IPS-18a (cell line): ENCODE measurements at regions not wholly inside any gene's neighbourhood (a gene's known extent, or its start where the extent isn't known, plus 50 kb on each side); places are given as distances from the start of the nearest gene placed in this dataset.

Source experiments
- H3K27ac ChIP-seq: one replicate; pipeline ENCODE4 v1.5.1; 2013; ENCODE audit warnings: low read length
- H3K27me3 ChIP-seq: one replicate; pipeline ENCODE4 v1.6.1; 2013; ENCODE audit warnings: mild to moderate bottlenecking, low read length; ENCODE audit not compliant: control insufficient read depth, insufficient read depth
- H3K36me3 ChIP-seq: one replicate; pipeline ENCODE4 v1.6.1; 2013; ENCODE audit warnings: low read depth, low read length; ENCODE audit not compliant: control insufficient read depth
- H3K4me1 ChIP-seq: one replicate; pipeline ENCODE4 v1.6.1; 2013; ENCODE audit warnings: low read depth, low read length; ENCODE audit not compliant: control insufficient read depth
- H3K4me3 ChIP-seq: one replicate; pipeline ENCODE4 v1.5.1; 2013; ENCODE audit warnings: low read length
- H3K9ac ChIP-seq: one replicate; pipeline ENCODE4 v1.6.1; 2013; ENCODE audit warnings: mild to moderate bottlenecking, low read length, moderate library complexity
- H3K9me3 ChIP-seq: one replicate; pipeline ENCODE4 v1.6.1; 2013; ENCODE audit warnings: low read depth, low read length; ENCODE audit not compliant: control insufficient read depth

DNA sequence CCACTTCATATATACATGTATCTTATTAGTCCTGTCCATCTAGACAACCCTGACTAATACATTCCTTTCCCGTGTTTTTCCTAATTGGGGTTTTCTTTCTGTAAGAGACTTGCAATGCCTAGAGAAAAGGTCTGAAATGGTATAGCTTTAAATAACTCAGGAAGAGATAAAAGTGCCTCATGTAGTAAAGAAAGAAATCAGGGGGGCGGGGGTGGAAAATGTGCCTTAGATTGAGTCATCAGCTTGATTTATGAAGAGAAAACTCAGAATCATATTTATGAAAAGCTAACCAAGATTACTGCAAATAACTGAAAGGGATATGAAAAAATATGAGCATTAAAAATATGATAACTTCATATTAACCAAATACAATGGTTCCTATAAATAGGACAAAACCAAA lies 345.8 kb upstream of the CHRM3 start:
- Histone ChIP-seq H3K36me3 (no peaks in the 10 kb centered on the region), H3K4me3 (no peak overlapping the region), H3K27ac (no peak overlapping the region), H3K9me3 (no peaks in the 10 kb centered on the region), H3K9ac (no peak overlapping the region), H3K4me1 (no peaks in the 10 kb centered on the region), H3K27me3 (no peaks in the 10 kb centered on the region)

DNA sequence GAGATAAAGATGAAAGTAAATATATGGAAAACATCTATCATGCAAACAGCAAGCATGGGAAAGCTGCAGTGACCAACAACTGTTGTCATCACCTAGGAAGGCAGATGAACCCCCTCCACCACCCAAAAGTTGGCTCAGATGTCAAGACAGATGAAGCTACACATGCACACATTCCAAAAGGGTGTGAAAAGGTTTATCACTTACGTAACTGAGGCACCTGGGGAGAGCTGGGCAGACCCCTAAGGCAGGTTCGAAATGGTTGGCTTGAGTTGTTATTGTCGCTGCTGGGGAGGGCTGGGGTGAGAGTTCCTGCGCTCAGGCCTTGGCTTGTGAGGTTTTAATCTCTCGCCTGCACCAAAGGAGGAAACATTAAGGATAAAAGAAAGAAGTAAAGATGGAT lies 355.1 kb upstream of the CHRM3 start:
- Histone ChIP-seq H3K9ac (no peak overlapping the region), H3K36me3 (no peaks in the 10 kb centered on the region), H3K4me1 (no peaks in the 10 kb centered on the region), H3K27me3 (no peaks in the 10 kb centered on the region), H3K27ac (no peak overlapping the region), H3K4me3 (no peak overlapping the region), H3K9me3 (no peaks in the 10 kb centered on the region)

DNA sequence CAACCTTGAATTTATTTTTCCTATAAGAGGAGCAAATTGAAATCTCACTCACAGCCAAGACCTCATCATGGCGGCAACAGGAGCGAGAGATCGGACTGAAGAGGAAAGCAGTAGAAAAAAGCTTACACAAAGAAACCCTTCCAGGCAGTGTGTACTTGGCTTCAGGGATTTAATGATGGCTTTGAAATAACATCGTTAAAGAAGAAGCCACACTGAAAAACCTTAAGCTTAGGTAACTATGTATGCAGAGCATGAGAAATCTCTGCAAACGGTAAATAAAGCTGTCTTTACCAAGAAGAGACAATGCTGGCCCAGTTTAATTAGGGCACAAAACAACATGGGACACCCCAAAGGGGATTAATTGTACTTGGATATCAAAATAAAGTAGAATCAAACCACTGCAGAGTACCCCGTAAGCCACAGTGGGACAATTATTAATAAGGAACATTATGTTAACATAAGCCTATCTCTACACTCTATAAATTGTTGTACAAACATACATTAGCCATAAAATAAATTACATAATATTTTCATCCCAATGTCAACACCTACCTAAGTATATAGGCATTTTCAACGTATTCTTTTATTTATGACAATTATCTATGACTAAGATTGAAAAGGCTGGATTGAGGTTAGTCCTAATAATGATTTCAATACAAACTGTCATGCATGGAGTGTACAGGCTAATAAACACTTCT lies 360.2 kb upstream of the CHRM3 start:
- Histone ChIP-seq H3K27ac (no peak overlapping the region), H3K27me3 (no peaks in the 10 kb centered on the region), H3K4me1 (no peaks in the 10 kb centered on the region), H3K36me3 (no peaks in the 10 kb centered on the region), H3K9ac (no peak overlapping the region), H3K4me3 (no peak overlapping the region), H3K9me3 (no peaks in the 10 kb centered on the region)

DNA sequence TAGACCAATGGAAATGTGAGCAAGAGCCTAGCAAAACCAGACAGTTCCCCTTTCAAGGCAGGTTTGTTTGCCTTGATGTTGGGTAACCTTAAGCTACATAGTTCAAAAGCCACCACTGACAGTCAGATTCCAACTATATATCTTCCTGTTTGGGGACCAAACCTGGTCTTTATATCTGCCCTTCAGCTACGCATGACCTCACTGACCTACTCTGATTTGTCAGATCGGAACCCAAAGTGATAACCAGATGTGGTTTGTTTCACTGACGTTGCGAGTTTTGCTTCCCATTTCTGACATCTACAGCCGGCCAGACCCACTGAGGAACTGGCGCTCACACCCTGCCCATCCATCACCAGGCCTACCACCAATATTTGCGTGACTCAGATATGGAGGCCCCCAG lies 361.1 kb upstream of the CHRM3 start:
- H3K4me3 ChIP-seq = no peak overlapping the region
- no peak overlapping the region for H3K9ac ChIP-seq
- no peaks in the 10 kb centered on the region for H3K27me3 ChIP-seq
- H3K4me1 ChIP-seq = no peaks in the 10 kb centered on the region
- no peaks in the 10 kb centered on the region for H3K36me3 ChIP-seq
- H3K9me3 ChIP-seq = no peaks in the 10 kb centered on the region
- no peak overlapping the region for H3K27ac ChIP-seq

DNA sequence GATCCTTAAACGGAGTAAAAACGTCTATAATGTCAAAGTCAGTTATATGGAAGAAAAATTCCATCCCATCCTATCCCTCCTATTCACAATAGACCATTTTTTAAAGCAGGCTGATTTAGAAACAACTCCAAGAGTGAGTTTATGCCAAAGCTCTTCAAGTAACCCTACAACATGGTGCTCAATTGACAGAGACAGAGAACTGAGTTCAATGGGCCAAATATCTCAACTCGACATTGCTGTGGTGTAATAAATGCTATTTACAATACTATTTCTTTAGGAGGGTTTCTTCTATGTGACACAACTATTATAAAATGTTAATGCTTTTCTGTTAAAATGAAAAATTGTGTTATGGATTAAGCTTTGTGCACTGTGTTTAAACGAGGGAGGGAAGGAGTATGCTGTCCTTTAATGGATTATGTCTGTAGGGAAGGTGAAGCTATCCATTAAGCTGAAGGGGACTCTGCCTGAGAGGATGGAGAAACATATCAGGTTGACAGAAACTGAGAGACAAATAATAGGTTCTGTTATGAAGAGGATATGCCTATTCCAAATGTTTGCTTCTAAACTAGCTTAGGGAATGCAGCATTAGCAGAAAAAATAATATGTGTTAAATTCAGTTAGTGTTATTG lies 362.5 kb upstream of the CHRM3 start:
- no peak overlapping the region for H3K4me3 ChIP-seq
- H3K27me3 ChIP-seq = no peaks in the 10 kb centered on the region
- no peak overlapping the region for H3K9ac ChIP-seq
- no peaks in the 10 kb centered on the region for H3K36me3 ChIP-seq
- H3K27ac ChIP-seq = no peak overlapping the region
- no peaks in the 10 kb centered on the region for H3K9me3 ChIP-seq
- H3K4me1 ChIP-seq = no peaks in the 10 kb centered on the region

DNA sequence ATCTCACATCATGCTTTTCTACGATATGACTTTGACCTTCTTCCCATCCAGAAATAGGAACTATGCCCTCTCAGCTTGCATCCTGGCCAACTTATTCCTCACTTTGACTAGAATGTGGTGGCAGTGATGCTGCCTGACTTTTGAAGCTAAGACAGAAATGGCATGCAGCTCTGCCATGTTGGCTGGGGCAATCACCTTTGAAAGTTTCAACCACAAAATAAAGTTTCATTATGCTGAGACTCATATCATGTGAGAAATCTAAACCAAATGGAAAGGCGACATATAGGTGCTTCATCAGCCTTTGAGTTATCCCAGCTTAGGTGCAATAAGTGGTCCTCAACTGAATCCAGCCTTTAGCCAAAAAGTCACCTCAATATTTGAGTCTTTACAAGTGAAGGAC lies 370.0 kb upstream of the CHRM3 start:
- no peaks in the 10 kb centered on the region for H3K27me3 ChIP-seq
- H3K4me1 ChIP-seq = no peaks in the 10 kb centered on the region
- no peaks in the 10 kb centered on the region for H3K36me3 ChIP-seq
- no peak overlapping the region for H3K4me3 ChIP-seq
- H3K9ac ChIP-seq = no peak overlapping the region
- no peak overlapping the region for H3K27ac ChIP-seq
- H3K9me3 ChIP-seq = no peaks in the 10 kb centered on the region

DNA sequence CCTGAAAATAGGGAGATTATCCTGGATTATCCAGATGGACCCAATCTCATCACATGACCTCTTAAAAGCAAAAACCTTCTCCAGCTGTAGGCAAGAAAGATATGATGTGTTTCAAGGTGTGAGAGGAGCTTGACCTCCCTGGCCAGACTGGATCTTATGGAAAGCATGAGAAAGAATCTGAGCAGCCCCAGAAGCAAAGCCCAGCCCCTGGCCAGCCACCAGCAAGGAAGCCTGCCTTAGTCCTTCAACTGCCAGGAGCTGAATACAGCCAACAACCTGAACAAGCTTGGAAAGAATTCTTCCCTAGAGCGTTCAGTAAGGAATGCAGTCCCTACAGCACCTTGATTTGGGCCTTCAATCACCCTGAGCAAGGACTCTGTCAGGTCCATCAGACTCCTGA lies 375.0 kb upstream of the CHRM3 start:
- no peaks in the 10 kb centered on the region for H3K4me1 ChIP-seq
- H3K4me3 ChIP-seq = no peak overlapping the region

DNA sequence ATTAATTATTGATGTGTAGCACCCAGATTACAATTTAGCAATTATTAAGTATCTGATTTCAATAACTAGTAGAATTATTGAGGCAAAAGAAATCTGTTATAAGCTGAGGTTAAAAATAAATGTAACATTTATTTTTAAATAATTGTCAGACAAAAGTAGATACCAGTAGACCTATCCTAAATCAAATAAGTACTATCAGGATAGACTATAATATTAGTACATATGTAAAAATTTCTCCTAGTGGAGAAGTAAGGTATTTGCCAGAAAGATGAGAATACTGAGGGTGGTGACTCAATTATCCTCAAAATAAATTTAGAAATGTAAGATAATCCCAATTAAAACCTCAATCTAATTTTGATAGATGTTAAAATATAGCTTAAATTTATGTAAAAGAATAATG lies 377.8 kb upstream of the CHRM3 start:
- Histone ChIP-seq H3K4me1 (no peaks in the 10 kb centered on the region), H3K27me3 (no peaks in the 10 kb centered on the region), H3K9me3 (no peaks in the 10 kb centered on the region), H3K36me3 (no peaks in the 10 kb centered on the region), H3K27ac (no peak overlapping the region), H3K9ac (no peak overlapping the region), H3K4me3 (no peak overlapping the region)

More for the DNA sequence above, 375.0 kb upstream of the CHRM3 start:
- H3K9me3 ChIP-seq = no peaks in the 10 kb centered on the region
- no peak overlapping the region for H3K27ac ChIP-seq
- no peak overlapping the region for H3K9ac ChIP-seq
- H3K27me3 ChIP-seq = no peaks in the 10 kb centered on the region
- H3K36me3 ChIP-seq = no peaks in the 10 kb centered on the region

DNA sequence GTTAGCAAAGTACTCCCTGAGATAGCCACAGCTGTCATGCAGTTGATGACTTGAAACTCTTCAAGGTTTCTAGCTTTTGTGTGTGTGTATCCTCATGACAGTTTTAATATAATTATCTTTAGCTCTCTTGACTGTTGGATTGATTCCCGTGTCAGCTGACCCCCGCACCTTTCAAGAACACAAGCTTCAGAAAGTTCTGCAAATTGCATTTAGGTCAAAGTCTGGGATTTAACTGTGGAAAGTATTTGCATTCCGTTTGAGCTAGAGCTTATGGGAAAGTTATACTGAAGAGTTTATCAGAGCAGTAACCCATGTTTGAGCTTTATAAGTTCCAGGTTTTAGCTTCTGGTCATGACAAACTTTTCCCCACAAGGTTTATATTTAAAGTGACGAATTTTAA lies 380.1 kb upstream of the CHRM3 start:
- Histone ChIP-seq H3K27ac (no peak overlapping the region), H3K36me3 (no peaks in the 10 kb centered on the region), H3K4me3 (no peak overlapping the region), H3K4me1 (no peaks in the 10 kb centered on the region), H3K9ac (no peak overlapping the region), H3K27me3 (no peaks in the 10 kb centered on the region), H3K9me3 (no peaks in the 10 kb centered on the region)

DNA sequence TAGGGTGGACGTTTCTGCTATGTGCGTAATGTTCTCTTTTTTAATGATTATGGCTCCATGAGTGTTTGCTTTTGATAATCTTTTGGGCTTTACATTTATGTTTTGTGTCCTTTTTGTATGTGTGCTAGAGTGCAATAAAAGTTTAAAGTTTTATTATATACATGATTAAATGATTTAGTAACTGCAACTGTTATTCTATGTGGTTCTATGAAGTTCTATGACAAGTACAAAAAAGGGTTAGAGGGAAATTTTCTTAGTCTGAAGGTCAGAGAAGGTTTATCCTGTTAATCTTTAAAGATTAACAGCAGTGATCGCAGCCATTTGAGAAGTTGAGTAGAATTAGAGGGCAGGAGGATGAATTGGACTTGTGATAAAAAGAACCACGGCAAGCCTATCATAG lies 386.4 kb upstream of the CHRM3 start:
- no peaks in the 10 kb centered on the region for H3K9me3 ChIP-seq
- H3K27me3 ChIP-seq = no peaks in the 10 kb centered on the region
- no peaks in the 10 kb centered on the region for H3K36me3 ChIP-seq
- H3K4me3 ChIP-seq = no peak overlapping the region
- no peaks in the 10 kb centered on the region for H3K4me1 ChIP-seq
- no peak overlapping the region for H3K9ac ChIP-seq
- no peak overlapping the region for H3K27ac ChIP-seq

DNA sequence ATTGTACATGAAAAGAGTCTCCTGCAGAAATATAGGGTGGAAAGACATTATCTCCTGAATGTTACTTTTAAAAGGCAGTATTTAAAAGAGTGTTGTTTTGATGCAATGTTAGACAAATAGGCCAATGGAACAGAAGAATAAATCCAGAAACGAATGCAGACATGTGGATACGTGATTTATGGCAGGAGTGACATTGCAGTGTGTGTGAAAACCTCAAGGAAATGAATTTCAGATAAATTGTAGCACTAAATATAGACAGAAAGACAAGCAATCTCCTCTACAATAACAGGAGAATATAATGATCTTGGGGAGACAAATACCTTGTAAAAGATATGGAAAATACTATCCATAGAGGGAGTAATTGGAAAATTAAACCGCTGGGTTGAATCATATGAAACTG lies 387.8 kb upstream of the CHRM3 start:
- Histone ChIP-seq H3K4me1 (no peaks in the 10 kb centered on the region), H3K27ac (no peak overlapping the region), H3K9me3 (no peaks in the 10 kb centered on the region), H3K27me3 (no peaks in the 10 kb centered on the region), H3K36me3 (no peaks in the 10 kb centered on the region), H3K4me3 (no peak overlapping the region), H3K9ac (no peak overlapping the region)

DNA sequence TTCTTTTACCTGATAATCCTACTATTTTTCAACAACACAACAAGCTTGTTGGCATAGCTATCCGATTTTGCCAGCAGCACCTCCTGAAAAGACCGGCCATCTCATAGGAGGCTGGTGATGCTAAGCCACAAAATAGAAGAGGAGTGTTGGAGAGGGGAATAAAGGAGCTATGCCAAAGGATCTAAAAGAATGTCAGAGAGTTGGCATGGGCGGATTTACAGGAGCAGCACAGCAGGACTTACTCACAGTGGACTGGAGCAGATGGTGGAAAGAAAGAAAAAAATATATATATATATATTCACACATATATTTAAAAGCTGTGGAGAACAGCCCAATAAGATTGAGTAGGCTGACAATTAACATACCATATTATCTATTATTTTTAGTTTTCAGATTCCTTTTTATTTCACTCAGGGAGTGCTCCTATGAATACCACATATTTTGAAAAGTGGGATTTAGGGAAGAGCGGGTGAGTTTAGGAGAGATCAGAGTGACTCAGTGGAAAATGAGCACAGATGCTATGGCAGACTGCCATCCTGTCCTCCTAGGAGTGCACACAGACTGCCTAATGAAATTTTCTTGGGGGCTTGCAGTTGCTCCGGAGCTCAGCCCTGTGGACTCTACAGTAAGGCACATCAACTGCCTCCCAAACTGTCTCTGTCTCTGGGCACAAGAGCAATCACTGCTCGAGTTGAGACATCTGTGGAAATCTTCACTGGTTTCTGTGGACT lies 394.4 kb upstream of the CHRM3 start:
- H3K9ac ChIP-seq = no peak overlapping the region
- no peak overlapping the region for H3K27ac ChIP-seq
- H3K27me3 ChIP-seq = no peaks in the 10 kb centered on the region
- H3K9me3 ChIP-seq = no peaks in the 10 kb centered on the region
- no peaks in the 10 kb centered on the region for H3K4me1 ChIP-seq
- H3K4me3 ChIP-seq = no peak overlapping the region
- H3K36me3 ChIP-seq = no peaks in the 10 kb centered on the region
